Common myeloid progenitor, CD34-positive (primary cell): ENCODE measurements at regions not wholly inside any gene's neighbourhood (a gene's known extent, or its start where the extent isn't known, plus 50 kb on each side); places are given as distances from the start of the nearest gene placed in this dataset.

Experiments
- CTCF ChIA-PET: fragments of 350-600 bp; sonication (Branson Sonifier 250); formaldehyde crosslinking; loops from one replicate; lab custom pipeline; 2021; ENCODE audit warnings: antibody characterized with exemption; lab: Charles Lee
- POLR2A ChIA-PET: fragments of 350-600 bp; sonication (Branson Sonifier 250); formaldehyde crosslinking; loops from one replicate; lab custom pipeline; 2021; ENCODE audit warnings: antibody characterized with exemption; lab: Charles Lee
- DNase-seq, 3 donors: peaks; one replicate each; pipeline versions ENCODE4 v3.0.0 to v3.0.0-alpha.2; 2013
- H3K27ac ChIP-seq, 2 experiments: 1 replicate in 1 of 2; 2 replicates in 1 of 2; pipeline ENCODE4 v1.7.0; 2013; ENCODE audit warnings: inconsistent platforms in 2 of 2, low read length in 2 of 2, mild to moderate bottlenecking in 2 of 2, low read depth in 1 of 2, moderate library complexity in 1 of 2; ENCODE audit not compliant: severe bottlenecking in 2 of 2, insufficient read depth in 1 of 2, poor library complexity in 1 of 2
- H3K27me3 ChIP-seq, 5 experiments: replicated peaks in 2 of 5; 1 replicate in 3 of 5; 2 replicates in 2 of 5; pipeline versions ENCODE4 v1.6.1 to v1.7.0; 2013; ENCODE audit warnings: low read length in 4 of 5, mild to moderate bottlenecking in 2 of 5, moderate library complexity in 2 of 5, inconsistent platforms in 1 of 5; ENCODE audit not compliant: insufficient read depth in 5 of 5, control insufficient read depth in 4 of 5
- H3K36me3 ChIP-seq, 4 experiments: 1 replicate in 2 of 4; 2 replicates in 2 of 4; pipeline versions ENCODE4 v1.6.1 to v1.7.0; 2013; ENCODE audit warnings: low read length in 3 of 4, control low read depth in 1 of 4, mild to moderate bottlenecking in 1 of 4; ENCODE audit not compliant: control insufficient read depth in 4 of 4, insufficient read depth in 4 of 4
- H3K4me1 ChIP-seq, 4 experiments: 1 replicate in 3 of 4; 2 replicates in 1 of 4; pipeline versions ENCODE4 v1.6.1 to v1.7.1; 2013; ENCODE audit warnings: low read length in 3 of 4, mild to moderate bottlenecking in 3 of 4, control low read depth in 1 of 4, inconsistent platforms in 1 of 4, moderate library complexity in 1 of 4; ENCODE audit not compliant: control insufficient read depth in 4 of 4, insufficient read depth in 4 of 4; ENCODE audit errors: control extremely low read depth in 1 of 4
- H3K4me3 ChIP-seq, 7 experiments: 1 replicate in 4 of 7; 2 replicates in 3 of 7; pipeline versions ENCODE4 v1.5.1 to v1.7.0; 2013; ENCODE audit warnings: mild to moderate bottlenecking in 7 of 7, low read length in 6 of 7, moderate library complexity in 6 of 7, inconsistent platforms in 2 of 7, low read depth in 2 of 7, control low read depth in 1 of 7; ENCODE audit not compliant: insufficient read depth in 4 of 7, control insufficient read depth in 1 of 7; ENCODE audit errors: extremely low read depth in 1 of 7
- H3K9me3 ChIP-seq, 5 experiments: 1 replicate in 4 of 5; 2 replicates in 1 of 5; pipeline versions ENCODE4 v1.6.1 to v1.7.1; 2013; ENCODE audit warnings: low read length in 4 of 5, mild to moderate bottlenecking in 2 of 5, inconsistent platforms in 1 of 5, low read depth in 1 of 5, moderate library complexity in 1 of 5; ENCODE audit not compliant: control insufficient read depth in 4 of 5, insufficient read depth in 2 of 5; ENCODE audit errors: control extremely low read depth in 1 of 5
- WGBS: methylation state at CpG from one replicate; pipeline ENCODE4 v1.1.5; 2013; ENCODE audit not compliant: insufficient coverage; 5-methylcytosine and 5-hydroxymethylcytosine counted together

- no peaks in the 10 kb centered on the region for H3K9me3 ChIP-seq
- H3K36me3 ChIP-seq: no peaks in the 10 kb centered on the region
- no peak overlapping the region for H3K27ac ChIP-seq
- no peak for DNase-seq
- no peaks in the 10 kb centered on the region for H3K4me1 ChIP-seq
- ChIA-PET CTCF (interaction anchor here (1.1 kb wide), 1 partner anchor 14 kb away, joined by 3 read pairs; no protein-coding TSS in a partner anchor), POLR2A (no interaction called here)
- H3K4me3 ChIP-seq: no peak overlapping the region
- WGBS: 94% methylated on average over 6 of the region's 6 CpGs
- H3K27me3 ChIP-seq: peaks cover 9 to 57% (median 21%) of the 10 kb centered on the region in 5 experiments
Measured at GRCh38 chr5:73278693-73279092, 105.7 kb downstream of the TMEM174 start.

- Histone ChIP-seq H3K27ac (no peak overlapping the region), H3K4me1 (no peaks in the 10 kb centered on the region), H3K27me3 (peaks cover 11 to 44% (median 16%) of the 10 kb centered on the region in 5 experiments), H3K9me3 (peaks cover 0 to 1% (median 0%) of the 10 kb centered on the region in 5 experiments), H3K4me3 (no peak overlapping the region), H3K36me3 (no peaks in the 10 kb centered on the region)
- 95% methylated on average over 12 of the region's 15 CpGs for WGBS
- ChIA-PET POLR2A (no interaction called here), CTCF (interaction anchor here (1.5 kb wide), 1 partner anchor 17 kb away, joined by 3 read pairs; no protein-coding TSS in a partner anchor)
- DNase-seq: no peak
Measured at GRCh38 chr5:73274881-73275663, 102.1 kb downstream of the TMEM174 start.

GRCh38 chr5:73274121-73274520 is 101.1 kb downstream of the TMEM174 start:
- no peaks in the 10 kb centered on the region for H3K36me3 ChIP-seq
- no peak overlapping the region for H3K4me3 ChIP-seq
- WGBS: 71% methylated on average over 1 of the region's 3 CpGs
- H3K27ac ChIP-seq: no peak overlapping the region
- ChIA-PET CTCF (interaction anchor here (1.4 to 1.5 kb wide), 2 partner anchors 18 to 181 kb away, joined by 3 read pairs; no protein-coding TSS in a partner anchor), POLR2A (no interaction called here)
- peaks cover 0 to 1% (median 0%) of the 10 kb centered on the region in 5 experiments for H3K9me3 ChIP-seq
- peaks cover 11 to 50% (median 16%) of the 10 kb centered on the region in 5 experiments for H3K27me3 ChIP-seq
- no peaks in the 10 kb centered on the region for H3K4me1 ChIP-seq
- no peak for DNase-seq

GRCh38 chr5:73273379-73274050 is 100.5 kb downstream of the TMEM174 start:
- Histone ChIP-seq H3K4me3 (no peak overlapping the region), H3K27ac (no peak overlapping the region), H3K4me1 (no peaks in the 10 kb centered on the region), H3K9me3 (peaks cover 0 to 1% (median 0%) of the 10 kb centered on the region in 5 experiments), H3K36me3 (no peaks in the 10 kb centered on the region), H3K27me3 (peaks cover 11 to 54% (median 16%) of the 10 kb centered on the region in 5 experiments)
- ChIA-PET CTCF (interaction anchor here (1.2 to 1.5 kb wide), 3 partner anchors 11 to 182 kb away, joined by 3 read pairs; no protein-coding TSS in a partner anchor), POLR2A (no interaction called here)
- WGBS: 86% methylated on average over 4 of the region's 6 CpGs
- DNase-seq: no peak

GRCh38 chr5:73272351-73272750 is 99.4 kb downstream of the TMEM174 start:
- Histone ChIP-seq H3K4me1 (no peaks in the 10 kb centered on the region), H3K27me3 (peaks cover 14 to 52% (median 19%) of the 10 kb centered on the region in 5 experiments), H3K9me3 (peaks cover 0 to 1% (median 0%) of the 10 kb centered on the region in 5 experiments), H3K27ac (no peak overlapping the region), H3K4me3 (no peak overlapping the region), H3K36me3 (no peaks in the 10 kb centered on the region)
- POLR2A ChIA-PET: no interaction called here
- CTCF ChIA-PET: interaction anchor here (1.2 to 1.4 kb wide), 2 partner anchors 13 to 183 kb away, joined by 3 read pairs; no protein-coding TSS in a partner anchor
- DNase-seq: no peak

- no peak overlapping the region for H3K27ac ChIP-seq
- H3K4me1 ChIP-seq: no peaks in the 10 kb centered on the region
- ChIA-PET POLR2A (no interaction called here), CTCF (no interaction called here)
- no peak for DNase-seq
- H3K4me3 ChIP-seq: no peak overlapping the region
- peaks cover 0 to 1% (median 0%) of the 10 kb centered on the region in 5 experiments for H3K9me3 ChIP-seq
- peaks cover 13 to 62% (median 22%) of the 10 kb centered on the region in 5 experiments for H3K27me3 ChIP-seq
- 83% methylated on average over 1 of the region's 2 CpGs for WGBS
- no peaks in the 10 kb centered on the region for H3K36me3 ChIP-seq
Measured at GRCh38 chr5:73268826-73269225, 95.8 kb downstream of the TMEM174 start.
